ENCODE measurements at regions not wholly inside any gene's neighbourhood (a gene's known extent, or its start where the extent isn't known, plus 50 kb on each side); places are given as distances from the start of the nearest gene placed in this dataset.

GRCh38 chr9:21684231-21684630, 118.2 kb upstream of the MTAP start:
- TF ChIP-seq CTCF (IDR thresholded peaks at IDR 0.05) = no peak

GRCh38 chr9:21684831-21685362, 117.5 kb upstream of the MTAP start:
- no peak for TF ChIP-seq CTCF (IDR thresholded peaks at IDR 0.05)

GRCh38 chr9:21685502-21685901, 116.9 kb upstream of the MTAP start:
- TF ChIP-seq CTCF (IDR thresholded peaks at IDR 0.05) = no peak

DNA sequence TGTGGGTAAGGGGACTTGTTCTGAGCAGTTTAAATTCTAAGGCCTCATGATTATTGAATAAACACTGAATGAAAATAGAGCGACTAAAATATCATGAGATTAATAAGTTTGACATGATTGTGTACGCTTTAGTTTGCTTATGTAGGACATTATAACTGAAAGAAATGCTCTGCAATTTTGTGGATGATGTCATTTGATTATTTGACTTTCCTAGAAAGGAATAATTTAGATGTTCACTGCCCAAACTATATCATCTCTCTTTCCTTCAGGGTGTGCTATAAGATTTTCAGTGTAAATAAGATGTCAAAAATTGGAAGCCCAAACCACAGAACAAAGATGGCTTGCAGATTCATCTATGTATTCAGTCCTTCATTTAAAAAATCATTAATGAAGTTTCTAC, 115.7 kb upstream of the MTAP start:
- no peak for TF ChIP-seq CTCF (IDR thresholded peaks at IDR 0.05)

DNA sequence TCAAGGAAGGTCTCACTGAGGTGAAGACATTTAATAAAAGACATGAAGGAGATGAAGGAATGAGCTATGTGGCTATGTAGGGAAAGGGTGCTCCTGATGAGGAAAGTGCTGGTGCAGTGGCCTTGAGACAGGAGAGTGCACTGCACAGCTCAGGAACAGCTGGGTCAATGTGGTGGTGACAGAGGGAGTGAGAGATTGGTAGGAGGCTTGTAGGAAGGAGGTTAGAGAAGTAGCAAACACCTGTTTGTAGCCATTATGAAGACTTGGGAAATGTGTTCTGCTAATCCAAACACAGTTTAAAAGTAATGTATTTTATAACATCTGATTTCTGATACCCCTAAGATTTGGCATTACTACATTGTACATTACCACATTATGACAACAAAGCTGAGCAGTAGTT, 115.1 kb upstream of the MTAP start:
- no peak for TF ChIP-seq CTCF (IDR thresholded peaks at IDR 0.05)

GRCh38 chr9:21688108-21689102, 114.0 kb upstream of the MTAP start:
- TF ChIP-seq CTCF (IDR thresholded peaks at IDR 0.05) = no peak

- no peak for TF ChIP-seq CTCF (IDR thresholded peaks at IDR 0.05)
Measured at GRCh38 chr9:21689854-21690253, 112.6 kb upstream of the MTAP start.

Measured in LNCAP (cell line).